SIG-M5 treated with dmso at 0.1 percent for 504 hours (cell line): ENCODE measurements at regions not wholly inside any gene's neighbourhood (a gene's known extent, or its start where the extent isn't known, plus 50 kb on each side); places are given as distances from the start of the nearest gene placed in this dataset.
A peak's percentile ranks its signal among the peaks of the same experiment; 100 is the strongest.

Source experiments
- DNase-seq: peaks from one replicate; lab custom pipeline; 2025; ENCODE audit not compliant: unreplicated experiment; lab: John Stamatoyannopoulos, UW

DNA sequence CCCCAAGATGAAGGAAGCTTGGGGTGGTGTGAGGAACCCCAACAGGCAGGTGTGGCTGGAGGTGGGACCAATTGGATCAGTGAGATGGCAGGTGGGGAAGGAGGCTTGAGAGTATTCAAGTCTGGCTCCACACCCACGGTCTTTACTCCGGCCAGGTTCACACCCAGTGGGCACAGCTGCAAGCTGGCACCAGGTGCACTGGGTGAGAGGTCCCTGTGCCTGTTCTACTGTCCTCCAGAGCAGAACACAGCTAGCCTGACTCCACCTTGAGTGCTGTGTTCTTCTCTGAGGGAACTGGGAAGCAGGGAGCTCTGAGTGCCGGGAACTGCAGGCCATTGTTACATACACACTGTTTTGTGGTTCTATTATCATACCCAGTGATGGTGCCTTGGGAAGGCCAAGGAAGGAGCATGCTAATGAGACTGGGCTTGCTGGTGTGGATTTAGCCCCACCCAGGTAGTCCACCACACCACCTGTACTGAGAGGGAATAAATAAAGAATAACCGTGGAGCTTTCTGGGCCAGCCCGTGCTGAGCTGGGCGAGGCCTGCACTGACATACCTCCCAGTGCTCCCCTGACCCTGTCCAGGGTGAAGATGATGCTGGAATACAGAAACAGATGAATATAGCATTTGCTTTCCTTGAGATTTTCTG, 93.4 kb downstream of the ABHD5 start:
- DNase-seq = no peak

DNA sequence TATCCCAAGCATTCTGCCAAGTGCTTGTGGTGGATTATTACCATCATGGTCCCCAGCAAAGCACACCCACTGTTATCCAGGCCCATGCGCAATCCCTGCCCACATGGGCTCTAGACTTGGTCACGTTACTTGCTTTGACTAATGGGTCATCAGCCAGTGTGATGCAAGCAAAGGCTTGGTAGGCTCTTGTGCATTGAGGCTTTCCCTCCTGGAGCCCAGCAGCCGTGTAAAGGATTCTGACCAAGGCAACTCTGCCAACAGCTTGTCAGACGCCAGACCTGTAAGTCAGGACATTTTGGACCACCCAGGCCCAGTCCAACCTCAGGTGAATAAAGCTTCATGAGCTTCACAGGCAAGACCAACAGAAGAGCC, 93.9 kb downstream of the ABHD5 start:
- DNase-seq = no peak

DNA sequence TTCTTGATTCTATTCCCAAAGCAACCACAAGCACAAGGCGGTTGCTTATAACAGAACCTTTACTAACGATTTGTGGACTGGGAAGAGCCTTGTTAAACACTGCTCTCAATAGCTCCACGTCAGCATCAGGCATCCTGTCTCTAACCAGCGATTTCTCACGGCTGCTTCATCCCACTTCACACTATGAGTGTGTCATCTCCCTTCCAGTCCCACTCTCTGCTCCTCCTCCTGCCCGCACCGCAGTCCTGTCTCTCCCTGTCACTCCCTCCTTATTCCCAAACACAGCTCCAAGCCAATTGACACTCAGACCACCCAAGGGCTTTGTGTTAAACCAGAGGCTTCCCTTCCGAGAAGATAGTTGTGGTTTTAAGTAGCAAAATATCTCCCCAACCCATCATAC, 94.8 kb downstream of the ABHD5 start:
- DNase-seq = no peak

DNA sequence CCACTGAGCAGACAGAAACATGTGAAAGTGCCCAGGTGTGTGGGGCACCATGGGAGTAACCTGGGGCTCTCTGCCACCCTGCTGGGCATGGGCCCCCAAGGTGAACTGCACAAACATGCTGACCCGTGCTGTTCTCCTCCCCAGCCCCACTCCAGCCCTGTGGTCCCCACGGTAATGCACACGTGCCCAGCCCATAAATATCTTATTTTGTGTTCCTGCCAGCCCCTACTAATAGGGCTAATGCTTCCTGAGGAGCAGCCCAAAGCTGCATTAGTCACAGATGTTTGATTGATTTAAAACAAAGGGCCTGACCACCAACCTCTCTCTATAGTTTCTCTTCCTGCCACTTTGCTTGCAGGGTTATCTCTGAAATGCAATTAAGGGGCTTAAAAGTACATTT, 95.4 kb downstream of the ABHD5 start:
- DNase-seq = no peak

DNA sequence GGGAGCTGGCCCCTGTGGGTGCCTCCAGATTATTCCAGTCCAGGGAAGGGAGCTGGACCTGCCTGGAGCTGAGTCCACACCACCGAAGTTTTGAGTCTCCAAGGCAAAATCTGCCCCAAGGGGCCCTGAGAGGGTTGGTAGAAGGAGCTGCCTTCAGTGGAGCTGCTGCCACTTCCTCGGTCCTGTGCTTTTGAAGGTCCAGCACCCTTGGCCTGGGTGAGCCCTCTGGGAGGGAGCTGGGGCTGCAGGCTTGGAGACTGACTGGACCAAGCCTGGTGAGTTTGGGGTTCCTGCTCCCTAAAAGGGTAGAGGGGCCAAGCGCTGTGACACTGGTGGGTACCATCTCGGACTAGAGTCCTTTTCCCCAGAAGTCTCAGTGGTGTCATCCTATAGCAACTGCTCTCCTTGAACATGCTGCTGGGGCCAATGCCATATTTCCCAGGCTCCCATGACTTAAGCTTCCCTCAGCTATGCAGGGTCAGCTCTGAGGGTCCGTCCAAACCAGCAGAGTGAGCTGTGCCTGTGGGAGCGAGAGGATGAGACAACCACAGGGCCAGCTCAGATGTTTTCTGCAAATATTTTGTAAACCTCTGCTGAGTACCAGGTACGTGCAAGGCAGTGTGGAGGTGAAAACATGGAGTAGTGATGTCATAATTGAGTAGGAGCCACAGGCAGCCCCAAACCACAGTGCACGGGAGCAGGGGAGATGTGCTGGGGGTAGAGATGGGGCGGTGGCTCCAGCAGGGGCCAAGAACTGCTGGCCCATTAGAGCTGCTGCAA, 96.0 kb downstream of the ABHD5 start:
- no peak for DNase-seq

DNA sequence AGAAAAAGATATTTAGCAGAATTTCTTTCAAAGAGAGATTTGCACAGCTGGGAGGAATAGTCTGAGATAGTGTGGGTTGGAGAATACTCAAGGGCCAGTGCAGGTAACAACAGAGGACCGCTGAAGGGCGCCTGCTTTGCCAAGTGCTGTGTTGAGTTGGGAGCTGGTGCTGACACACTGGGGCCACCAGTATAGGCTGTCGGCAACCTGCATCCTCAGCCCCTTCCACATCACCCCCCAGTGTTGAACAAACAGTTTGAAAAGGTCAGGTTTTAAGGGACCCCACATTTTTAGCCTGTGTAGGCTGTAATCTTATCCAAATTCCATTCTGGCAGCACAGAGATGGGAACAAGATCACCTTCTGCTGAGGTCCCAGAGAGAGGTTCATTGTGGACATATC, 96.6 kb downstream of the ABHD5 start:
- DNase-seq = no peak

DNA sequence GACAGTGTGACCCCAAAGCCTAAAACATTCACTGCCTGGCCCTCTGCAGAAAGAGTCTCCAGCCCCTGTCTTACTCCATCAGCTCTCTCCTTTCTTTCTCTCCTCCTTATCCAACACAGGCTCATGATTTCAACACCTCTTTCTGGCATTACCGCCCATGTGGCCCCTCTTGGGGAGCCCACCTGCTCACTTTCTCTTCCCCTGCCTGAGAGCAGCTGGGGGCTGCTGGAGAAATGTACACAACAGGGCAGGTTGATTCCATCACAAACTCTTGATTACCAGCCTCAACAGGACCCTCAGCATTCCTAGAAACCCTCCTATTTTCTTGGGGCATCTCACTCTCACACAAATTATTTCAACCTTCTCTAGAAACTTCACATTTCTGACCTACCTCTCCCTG, 98.3 kb downstream of the ABHD5 start:
- no peak for DNase-seq

DNA sequence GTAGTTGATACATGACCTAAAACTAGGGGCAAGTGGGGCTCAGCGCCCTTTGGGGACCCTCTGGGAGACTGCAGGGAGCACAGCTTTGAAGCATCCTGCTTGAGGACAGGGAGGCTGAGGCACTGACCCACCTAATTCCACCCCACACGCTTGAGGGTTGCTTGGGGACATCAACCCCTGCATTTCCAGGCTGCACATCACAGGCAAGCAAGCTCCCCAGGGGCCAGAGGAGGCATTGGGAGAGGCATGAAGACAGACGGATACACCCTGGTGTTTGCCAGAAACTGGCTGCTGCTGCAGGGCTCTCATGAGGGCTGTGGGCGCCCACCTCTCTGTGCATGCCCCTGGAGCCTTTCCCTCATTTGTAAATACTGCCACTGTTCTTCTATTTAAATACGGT, 99.3 kb downstream of the ABHD5 start:
- DNase-seq = no peak

DNA sequence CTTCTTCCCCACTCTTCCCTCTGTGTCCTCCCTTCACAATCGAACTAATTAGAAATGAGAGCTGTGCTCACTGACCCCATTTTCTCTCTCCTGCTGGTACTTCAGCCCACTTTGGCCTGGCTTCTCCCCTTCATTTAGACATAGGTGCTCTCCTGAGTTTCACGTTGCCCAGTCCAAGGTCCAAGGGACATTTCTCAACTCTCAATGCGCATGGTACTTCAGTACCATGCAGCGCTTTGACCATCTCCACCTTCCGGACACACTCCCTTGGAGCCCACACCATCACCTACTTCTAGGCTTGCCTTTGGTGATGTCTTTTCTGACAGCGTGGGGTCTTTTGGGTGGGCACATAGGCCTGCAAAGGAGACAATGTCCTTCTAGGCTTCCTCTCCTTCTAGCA, 99.7 kb downstream of the ABHD5 start:
- DNase-seq = no peak

DNA sequence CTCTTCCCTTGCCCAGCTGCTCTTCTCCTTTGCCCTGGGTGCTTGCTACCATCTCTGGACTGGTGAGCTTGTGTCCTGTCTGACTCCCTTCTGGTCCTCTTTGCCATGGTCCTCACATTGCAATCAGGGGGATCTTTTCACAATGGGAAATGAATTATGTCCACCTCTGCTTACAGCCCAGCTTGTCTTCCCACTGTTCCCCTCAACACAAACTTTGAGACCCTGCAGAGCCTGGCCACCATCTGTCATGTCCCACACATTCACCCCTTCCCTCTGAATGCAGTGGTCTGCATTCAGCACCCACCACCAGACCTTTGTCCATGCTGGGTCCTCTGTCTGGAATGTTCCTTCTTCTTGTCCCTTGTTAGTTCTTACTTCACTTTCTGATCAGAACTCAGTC, 100.5 kb downstream of the ABHD5 start:
- DNase-seq = no peak

DNA sequence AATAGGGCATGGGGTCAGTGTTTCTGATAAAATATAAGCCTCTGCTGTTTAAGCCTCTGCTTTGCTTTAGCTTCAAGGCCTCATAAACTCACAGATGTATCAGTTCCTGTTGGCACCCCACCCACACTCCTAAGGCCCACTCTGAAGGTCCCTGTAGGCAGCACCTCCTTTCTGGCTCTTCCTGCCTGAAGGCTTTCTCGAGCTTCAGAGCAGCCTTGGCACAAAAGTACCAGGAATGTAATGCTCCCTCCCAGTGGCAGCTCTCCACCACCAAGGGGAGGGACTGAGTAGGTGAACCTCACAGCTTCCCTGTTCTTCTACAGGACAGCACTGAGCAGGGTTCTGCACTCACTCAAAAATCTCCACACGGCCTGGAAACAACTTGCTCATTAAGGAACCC, 102.2 kb downstream of the ABHD5 start:
- no peak for DNase-seq

DNA sequence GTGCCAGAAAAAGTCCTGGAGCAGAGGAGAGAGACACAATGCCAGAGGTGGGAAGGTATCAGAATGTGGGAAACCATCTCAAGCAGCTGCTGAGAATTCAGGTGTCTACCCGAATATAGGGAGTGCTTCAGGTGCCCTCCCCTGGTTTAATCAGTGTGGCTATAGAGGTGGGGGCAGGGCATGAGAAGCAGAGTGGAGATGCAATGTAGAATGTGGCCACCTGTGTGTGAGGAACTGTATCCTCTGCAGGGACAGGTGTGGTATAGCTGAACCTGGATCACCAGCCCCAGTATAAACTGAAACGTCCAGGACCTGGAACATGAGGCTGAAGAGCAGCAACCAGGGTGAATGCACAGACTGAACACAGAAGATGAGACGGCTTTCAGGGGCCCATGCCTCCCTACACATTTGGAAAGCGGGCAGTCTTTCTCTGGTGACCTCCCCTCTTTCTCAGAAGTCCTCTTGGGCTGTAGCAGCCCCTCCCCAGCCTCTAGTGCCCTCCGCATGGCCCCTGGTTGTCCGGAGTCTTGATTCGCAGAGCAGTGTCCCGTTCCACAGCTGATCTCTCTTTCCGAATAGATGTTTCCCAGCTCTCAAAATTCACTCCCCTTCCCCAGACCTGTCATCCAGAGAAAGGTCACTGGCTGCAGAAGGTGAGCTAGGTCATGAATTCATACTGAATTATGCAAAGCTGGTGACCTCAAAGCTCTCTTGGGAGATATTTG, 103.1 kb downstream of the ABHD5 start:
- DNase-seq = no peak

DNA sequence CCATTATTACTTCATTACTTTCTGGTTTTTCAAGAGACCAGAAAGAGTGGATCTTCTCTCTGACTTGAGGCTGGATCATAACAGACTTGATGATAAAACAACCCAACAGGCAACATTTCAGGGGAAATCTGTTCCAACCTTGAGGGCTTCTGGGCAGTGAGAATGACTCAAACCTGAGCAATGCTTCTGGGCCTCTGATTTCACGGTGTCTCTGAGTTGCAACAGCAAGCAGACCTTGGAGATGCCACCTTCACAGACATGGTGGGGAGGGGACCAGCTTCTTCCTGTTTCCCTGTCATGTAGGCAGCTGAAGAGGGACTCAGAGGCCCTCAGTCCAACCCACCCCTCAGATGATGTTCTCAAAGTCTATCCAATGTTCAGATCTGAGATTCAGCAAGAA, 104.0 kb downstream of the ABHD5 start:
- no peak for DNase-seq

DNA sequence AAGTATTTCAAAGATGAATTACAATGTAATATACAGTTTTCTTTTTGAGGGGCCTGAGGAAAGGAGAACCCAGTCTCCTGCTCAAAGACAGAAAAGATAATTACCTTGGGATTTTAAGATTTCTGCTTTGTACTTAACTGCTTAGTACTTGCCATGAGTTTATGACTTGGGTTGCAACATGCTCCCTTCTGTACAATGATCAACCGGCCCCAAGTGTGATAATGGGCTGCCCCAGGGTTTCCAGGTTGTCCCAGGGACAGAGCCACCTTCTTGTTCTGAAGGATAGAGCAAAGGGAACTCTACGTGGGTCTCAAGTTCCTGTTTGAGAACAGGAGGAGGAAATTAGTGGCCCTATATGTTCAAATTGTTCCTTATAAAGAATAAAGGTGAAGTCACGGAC, 104.8 kb downstream of the ABHD5 start:
- no peak for DNase-seq

DNA sequence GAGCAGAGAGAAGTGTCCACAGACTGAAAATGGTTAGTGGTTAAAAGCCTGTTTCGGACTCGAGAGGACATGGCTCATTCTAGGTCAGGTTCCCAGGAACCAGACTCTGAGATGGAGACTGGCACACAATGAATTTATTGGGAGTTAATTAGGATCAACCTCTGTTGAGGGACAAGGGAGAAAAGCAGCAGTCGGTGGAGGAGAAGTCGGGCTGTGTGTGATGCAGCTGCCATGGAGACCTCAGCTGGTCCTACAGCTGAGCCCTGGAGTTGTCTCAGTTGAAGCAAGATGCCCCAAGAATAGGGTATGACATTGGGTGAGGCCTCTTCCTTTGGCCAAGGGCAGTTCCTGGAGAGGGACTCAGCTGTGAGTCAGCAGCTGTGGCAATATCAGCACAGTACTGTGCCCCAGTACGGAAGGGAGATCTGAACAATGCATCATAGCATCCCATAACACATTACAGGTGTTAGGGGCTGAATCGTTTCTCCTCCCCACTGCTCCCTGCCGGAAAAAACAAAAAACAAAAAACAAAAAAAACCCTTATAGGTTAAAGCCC, 105.4 kb downstream of the ABHD5 start:
- DNase-seq = peak; percentile 10

DNA sequence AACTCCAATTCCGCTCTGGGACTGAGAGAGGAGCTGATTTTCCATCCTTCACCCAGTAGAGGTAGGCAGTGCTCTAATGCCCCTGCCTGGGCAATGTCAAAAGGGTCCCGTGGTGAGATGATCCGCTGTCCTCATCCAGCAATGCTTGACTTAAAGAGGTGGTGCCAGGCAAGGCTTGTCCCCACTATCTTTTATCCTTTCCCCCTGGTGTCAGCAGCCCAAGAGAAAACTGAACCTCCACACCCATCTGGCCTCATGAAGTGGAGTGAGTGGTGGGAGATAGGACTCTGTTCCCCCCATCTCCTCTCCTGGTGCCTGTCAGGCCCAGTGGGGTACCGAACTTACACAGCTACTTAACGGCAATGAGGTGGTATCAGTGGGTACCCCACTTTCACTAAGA, 107.1 kb downstream of the ABHD5 start:
- DNase-seq = no peak

DNA sequence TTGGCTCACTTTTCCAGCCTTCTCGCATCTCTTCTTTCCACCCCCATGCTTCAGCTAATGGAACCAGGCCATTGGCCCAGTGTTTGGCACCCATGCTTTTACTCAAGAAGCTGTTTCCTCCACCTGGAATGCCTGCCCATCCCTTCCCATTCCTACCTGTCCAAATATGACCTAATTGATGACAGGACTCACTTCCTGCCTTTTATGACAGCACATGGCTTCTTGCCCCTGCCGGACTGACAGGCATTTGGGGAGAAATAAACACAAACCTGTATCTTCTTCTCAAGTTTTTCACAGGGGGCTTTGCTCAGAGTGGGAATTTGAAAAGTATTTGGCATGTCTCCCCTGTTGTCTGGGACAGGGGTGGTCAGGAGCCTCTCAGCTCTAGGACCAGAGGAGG, 120.1 kb downstream of the ABHD5 start:
- no peak for DNase-seq

DNA sequence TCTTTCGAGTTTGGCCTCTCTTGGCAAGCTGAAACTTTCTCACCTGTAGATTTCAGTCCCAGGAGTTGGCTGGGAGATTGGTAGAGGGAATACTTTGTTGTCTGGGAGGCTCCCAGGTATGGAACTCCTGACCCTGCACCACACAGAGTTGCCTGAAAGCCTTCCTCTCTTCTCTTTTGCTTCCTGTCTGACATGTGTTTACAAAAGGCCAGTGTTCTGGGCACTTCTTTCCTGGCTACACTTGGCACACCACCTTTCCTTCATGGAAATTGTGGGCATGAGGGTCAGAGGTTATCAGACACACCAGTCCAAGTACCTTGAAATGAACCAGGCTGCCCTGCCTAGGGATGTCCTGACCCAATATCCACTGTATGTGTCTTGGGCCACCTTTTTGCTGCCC, 123.7 kb downstream of the ABHD5 start:
- no peak for DNase-seq

DNA sequence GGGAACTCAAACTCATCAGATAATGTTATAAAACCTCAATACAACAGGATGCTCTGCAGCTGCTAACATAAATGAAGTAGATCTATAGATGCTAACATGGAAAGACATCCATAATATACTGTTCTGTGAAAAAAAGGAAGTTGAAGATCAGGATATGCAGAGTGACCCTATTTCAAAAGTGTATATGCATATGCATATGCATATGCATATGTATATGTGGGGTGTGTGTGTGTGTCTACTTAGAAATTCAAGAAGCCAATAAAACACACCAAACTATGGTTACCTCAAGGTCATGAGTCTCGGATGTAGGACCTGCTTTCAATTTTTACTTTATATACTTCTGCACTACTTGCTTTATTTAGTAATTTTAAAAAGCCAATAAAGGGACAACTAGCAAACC, 125.6 kb downstream of the ABHD5 start:
- no peak for DNase-seq

DNA sequence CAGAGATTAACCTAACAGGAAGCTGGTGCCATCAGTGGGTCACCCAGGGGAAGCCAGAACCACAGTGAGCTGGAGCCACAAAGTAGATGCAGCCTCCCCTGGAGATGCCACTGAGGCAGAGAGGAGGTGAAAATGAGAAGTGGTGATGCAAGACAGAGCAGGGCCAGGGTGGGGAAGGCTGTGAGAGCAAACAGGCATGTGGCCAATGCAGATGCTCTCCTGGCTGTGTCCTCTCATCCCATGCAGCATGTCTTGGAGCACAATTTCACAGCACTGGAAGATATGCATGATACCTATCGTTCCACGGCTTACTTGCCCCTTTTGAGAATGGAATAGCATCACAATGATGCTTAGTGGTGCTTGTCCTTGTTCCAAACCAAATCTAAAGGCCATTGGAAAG, 126.3 kb downstream of the ABHD5 start:
- DNase-seq = no peak

DNA sequence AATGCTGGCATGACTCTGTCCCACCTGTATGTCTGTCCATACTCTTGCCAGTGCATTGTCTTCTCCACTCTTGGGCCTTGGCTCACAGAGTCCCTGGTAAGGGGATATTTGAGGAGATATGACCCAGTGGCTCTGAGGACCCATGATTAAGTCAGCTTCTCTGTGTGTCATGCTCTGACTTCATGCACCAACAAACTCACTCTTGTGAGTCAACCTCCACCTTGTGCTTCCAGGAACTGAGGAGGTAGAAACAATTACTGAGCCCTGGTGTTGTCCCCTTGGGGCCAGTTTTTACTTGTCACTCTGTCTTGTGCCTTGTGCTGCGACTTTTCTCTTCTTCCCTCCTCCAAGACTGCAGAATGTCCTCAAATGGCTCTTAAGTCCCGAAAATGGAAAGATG, 127.1 kb downstream of the ABHD5 start:
- DNase-seq = no peak

DNA sequence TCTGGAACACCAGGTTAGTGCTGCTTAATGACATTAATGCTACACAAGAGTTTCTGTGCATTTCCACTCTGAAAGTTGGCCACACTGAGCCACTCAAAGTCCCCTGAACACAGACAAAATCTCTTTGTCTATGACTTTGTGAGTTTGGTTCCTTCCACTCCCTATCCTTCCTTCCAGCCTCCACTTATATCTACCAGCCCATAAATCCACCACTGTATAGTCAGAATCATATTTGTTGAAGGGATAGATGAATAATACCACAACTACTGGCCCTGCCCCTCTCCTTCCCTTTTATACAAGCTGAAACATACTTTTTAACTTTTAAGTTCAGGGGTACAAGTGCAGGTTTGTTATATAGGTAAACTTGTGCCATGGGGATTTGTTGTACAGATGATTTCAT, 127.5 kb downstream of the ABHD5 start:
- DNase-seq = no peak
